RPMI7951 (cell line): ENCODE measurements at regions not wholly inside any gene's neighbourhood (a gene's known extent, or its start where the extent isn't known, plus 50 kb on each side); places are given as distances from the start of the nearest gene placed in this dataset.

Source experiments
- DNase-seq: peaks from one replicate; pipeline ENCODE4 v3.0.0-alpha.2; 2012; ENCODE audit warnings: low read depth

GRCh38 chr2:146239392-146240135 lies 1605.3 kb upstream of the ACVR2A start:
- no peak for DNase-seq

- DNase-seq: no peak
Measured at GRCh38 chr2:146238254-146238966, 1606.4 kb upstream of the ACVR2A start.

GRCh38 chr2:146235158-146235557 lies 1609.7 kb upstream of the ACVR2A start:
- no peak for DNase-seq

- DNase-seq: no peak
Measured at GRCh38 chr2:146229508-146230155, 1615.2 kb upstream of the ACVR2A start.

- peak; percentile 0 for DNase-seq
Measured at GRCh38 chr2:146228466-146229058, 1616.3 kb upstream of the ACVR2A start.

GRCh38 chr2:146228020-146228393 lies 1616.8 kb upstream of the ACVR2A start:
- no peak for DNase-seq

GRCh38 chr2:146227152-146228019 lies 1617.4 kb upstream of the ACVR2A start:
- DNase-seq: no peak

GRCh38 chr2:146226077-146226476 lies 1618.8 kb upstream of the ACVR2A start:
- no peak for DNase-seq

GRCh38 chr2:146221826-146222225 lies 1623.0 kb upstream of the ACVR2A start:
- DNase-seq: no peak

- DNase-seq: no peak
Measured at GRCh38 chr2:146220957-146221356, 1623.9 kb upstream of the ACVR2A start.

GRCh38 chr2:146214394-146214929 lies 1630.4 kb upstream of the ACVR2A start:
- DNase-seq: no peak

GRCh38 chr2:146213674-146214073 lies 1631.2 kb upstream of the ACVR2A start:
- no peak for DNase-seq

- DNase-seq: no peak
Measured at GRCh38 chr2:146212602-146213001, 1632.2 kb upstream of the ACVR2A start.

- DNase-seq: no peak
Measured at GRCh38 chr2:146209842-146210275, 1635.0 kb upstream of the ACVR2A start.

GRCh38 chr2:146207901-146208300 lies 1636.9 kb upstream of the ACVR2A start:
- DNase-seq: no peak

- DNase-seq: no peak
Measured at GRCh38 chr2:146207417-146207816, 1637.4 kb upstream of the ACVR2A start.

GRCh38 chr2:146203064-146203624 lies 1641.7 kb upstream of the ACVR2A start:
- no peak for DNase-seq

- no peak for DNase-seq
Measured at GRCh38 chr2:146193619-146194018, 1651.2 kb upstream of the ACVR2A start.

- DNase-seq: no peak
Measured at GRCh38 chr2:146189541-146189940, 1655.3 kb upstream of the ACVR2A start.

- no peak for DNase-seq
Measured at GRCh38 chr2:146173934-146174333, 1654.0 kb upstream of the ZEB2 start.
